ENCODE measurements at regions not wholly inside any gene's neighbourhood (a gene's known extent, or its start where the extent isn't known, plus 50 kb on each side); places are given as distances from the start of the nearest gene placed in this dataset.
"Not testable (repeated sequence)": the region's sequence is repeated elsewhere in the genome, so short reads cannot be mapped to it uniquely, and the experiment has no call there.

DNA sequence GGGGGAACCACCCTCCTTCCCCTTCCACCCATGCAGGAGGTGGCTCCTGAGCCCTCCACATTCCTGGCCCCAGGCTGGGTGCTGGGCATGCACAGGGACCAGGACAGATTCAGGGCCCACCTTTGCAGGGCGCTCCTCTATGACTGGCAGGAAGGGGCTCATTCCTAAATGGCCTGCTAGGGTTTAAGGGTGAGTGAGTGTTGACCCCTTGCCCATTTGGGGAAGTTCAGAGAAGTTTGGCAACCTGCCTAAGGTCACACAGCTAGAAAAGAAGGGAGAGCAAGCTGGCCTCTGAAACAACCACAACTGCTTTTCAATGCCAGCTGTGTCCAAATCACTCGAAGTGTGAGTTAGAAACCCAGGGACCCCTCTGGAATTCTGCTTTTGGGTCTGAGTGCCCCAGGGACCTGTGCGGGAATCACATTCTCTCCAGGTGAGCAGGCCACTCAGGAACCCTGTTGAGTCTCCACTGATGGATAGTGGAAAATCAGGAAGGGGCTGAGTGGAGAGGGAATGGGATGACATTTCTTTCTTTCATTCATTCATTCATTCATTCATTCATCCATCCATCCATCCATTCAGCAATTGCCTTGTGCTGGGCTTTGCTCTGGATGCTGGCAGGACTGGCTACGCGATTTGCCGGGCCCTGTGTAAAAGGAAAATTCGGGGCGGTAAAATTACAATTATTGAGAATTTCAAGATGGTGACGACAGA lies 191.9 kb downstream of the C9orf50 start:
- no peaks in the 10 kb centered on the region for H3K36me3 Mint-ChIP-seq
- ChIA-PET CTCF (ENCODE audit: partially characterized antibody) (no interaction called here), POLR2A (ENCODE audit: partially characterized antibody) (interaction anchor here (0.8 to 1.3 kb wide), 3 partner anchors 24 to 46 kb away, joined by 3 read pairs; no protein-coding TSS in a partner anchor)
- no peaks in the 10 kb centered on the region for H3K27me3 Mint-ChIP-seq
- H3K27ac Mint-ChIP-seq = peak overlapping the region in 1 of 7 donors; percentile 66
- H3K4me1 ChIP-seq (ENCODE audit: insufficient read depth, low read length) = no peaks in the 10 kb centered on the region
- H3K4me1 Mint-ChIP-seq = peaks cover 0 to 2% (median 2%) of the 10 kb centered on the region in 4 donors
- DNase-seq = no peak
- no peak overlapping the region for H3K27ac ChIP-seq (ENCODE audit: low read depth, low read length)
- H3K9me3 ChIP-seq (ENCODE audit: control insufficient read depth in 1 of 2, low read length in 2 of 2) = no peaks in the 10 kb centered on the region
- no peaks in the 10 kb centered on the region for H3K36me3 ChIP-seq (ENCODE audit: insufficient read depth, low read length)
- H3K27me3 ChIP-seq (ENCODE audit: insufficient read depth, low read length) = no peaks in the 10 kb centered on the region
- peaks cover 0 to 2% (median 0%) of the 10 kb centered on the region in 8 donors for H3K9me3 Mint-ChIP-seq
- intact Hi-C loops (cut with micrococcal nuclease) = no loop called here
- no peak overlapping the region for H3K4me3 Mint-ChIP-seq
- H3K4me3 ChIP-seq (ENCODE audit: low read length in 2 of 2) = no peak overlapping the region

DNA sequence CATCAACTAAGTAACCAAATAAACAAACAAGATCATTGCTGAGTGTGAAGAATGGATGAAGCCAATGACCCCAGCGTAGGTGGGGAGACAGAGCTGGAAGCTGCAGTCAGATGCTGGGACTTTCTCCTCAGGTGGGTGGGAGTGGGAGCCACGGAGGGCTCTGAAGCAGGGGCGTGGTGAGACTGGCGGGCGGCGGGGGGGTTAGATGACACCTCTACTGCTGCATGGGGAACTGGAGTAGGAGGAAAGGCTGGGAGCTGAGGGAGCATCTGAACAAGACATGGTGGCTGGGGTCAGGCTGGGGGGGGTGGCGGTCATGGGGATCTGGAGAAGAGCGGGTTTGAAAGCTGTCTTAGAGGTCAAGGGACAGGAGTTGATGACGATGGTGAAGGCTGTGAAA lies 193.8 kb downstream of the C9orf50 start:
- CTCF ChIA-PET (ENCODE audit: partially characterized antibody) = interaction anchor here (0.5 to 1.3 kb wide), 2 partner anchors 50 to 206 kb away, joined by 3 read pairs; no protein-coding TSS in a partner anchor
- POLR2A ChIA-PET (ENCODE audit: partially characterized antibody) = interaction anchor here (0.6 to 1.8 kb wide), 5 partner anchors 10 to 34 kb away, joined by 3 to 5 read pairs (median 3); no protein-coding TSS in a partner anchor
- no peak for DNase-seq
- Histone ChIP-seq H3K27ac (ENCODE audit: low read depth, low read length) (no peak overlapping the region), H3K4me1 (ENCODE audit: insufficient read depth, low read length) (peaks cover 9% of the 10 kb centered on the region), H3K4me3 (ENCODE audit: low read length in 2 of 2) (no peak overlapping the region), H3K27me3 (ENCODE audit: insufficient read depth, low read length) (no peaks in the 10 kb centered on the region), H3K36me3 (ENCODE audit: insufficient read depth, low read length) (no peaks in the 10 kb centered on the region), H3K9me3 (ENCODE audit: control insufficient read depth in 1 of 2, low read length in 2 of 2) (no peaks in the 10 kb centered on the region)
- no peaks in the 10 kb centered on the region for H3K27me3 Mint-ChIP-seq
- H3K9me3 Mint-ChIP-seq = peaks cover 0 to 2% (median 0%) of the 10 kb centered on the region in 8 donors
- H3K27ac Mint-ChIP-seq = peak overlapping the region in 2 of 7 donors; percentile 2 to 30
- no peak overlapping the region for H3K4me3 Mint-ChIP-seq
- H3K36me3 Mint-ChIP-seq = no peaks in the 10 kb centered on the region
- intact Hi-C loops (cut with micrococcal nuclease) = no loop called here
- peaks cover 8 to 20% (median 10%) of the 10 kb centered on the region in 4 donors for H3K4me1 Mint-ChIP-seq

DNA sequence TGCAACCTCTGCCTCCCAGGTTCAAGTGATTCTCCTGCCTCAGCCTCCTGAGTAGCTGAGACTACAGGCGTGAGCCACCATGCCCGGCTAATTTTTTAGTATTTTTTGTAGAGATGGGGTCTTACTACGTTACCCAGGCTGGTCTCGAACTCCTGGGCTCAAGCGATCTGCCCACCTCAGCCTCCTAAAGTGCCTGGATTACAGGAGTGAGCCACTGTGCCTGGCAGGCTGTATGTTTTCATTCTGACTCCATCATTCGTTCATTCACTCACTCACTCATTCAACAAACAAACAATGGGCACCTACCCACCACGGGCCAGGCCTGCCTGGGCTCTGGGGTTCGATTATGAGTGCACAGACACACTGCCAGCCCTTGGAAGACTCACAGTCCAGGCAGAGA lies 197.1 kb downstream of the C9orf50 start:
- H3K4me3 ChIP-seq (ENCODE audit: low read length in 2 of 2); H3K9me3 ChIP-seq (ENCODE audit: control insufficient read depth in 1 of 2, low read length in 2 of 2); DNase-seq; H3K27me3 ChIP-seq (ENCODE audit: insufficient read depth, low read length); H3K27ac ChIP-seq (ENCODE audit: low read depth, low read length); H3K36me3 ChIP-seq (ENCODE audit: insufficient read depth, low read length); H3K27me3 Mint-ChIP-seq; H3K9me3 Mint-ChIP-seq; H3K36me3 Mint-ChIP-seq; CTCF ChIA-PET (ENCODE audit: partially characterized antibody); intact Hi-C loops (cut with micrococcal nuclease); H3K4me1 ChIP-seq (ENCODE audit: insufficient read depth, low read length); H3K4me3 Mint-ChIP-seq: not testable (repeated sequence)
- Mint-ChIP-seq H3K4me1 (peaks cover 8 to 28% (median 14%) of the 10 kb centered on the region in 4 donors), H3K27ac (peak overlapping the region in 1 of 7 donors; percentile 65)
- POLR2A ChIA-PET (ENCODE audit: partially characterized antibody) = interaction anchor here (0.6 to 1.9 kb wide), 3 partner anchors 40 to 66 kb away, joined by 3 to 8 read pairs (median 5); no protein-coding TSS in a partner anchor

DNA sequence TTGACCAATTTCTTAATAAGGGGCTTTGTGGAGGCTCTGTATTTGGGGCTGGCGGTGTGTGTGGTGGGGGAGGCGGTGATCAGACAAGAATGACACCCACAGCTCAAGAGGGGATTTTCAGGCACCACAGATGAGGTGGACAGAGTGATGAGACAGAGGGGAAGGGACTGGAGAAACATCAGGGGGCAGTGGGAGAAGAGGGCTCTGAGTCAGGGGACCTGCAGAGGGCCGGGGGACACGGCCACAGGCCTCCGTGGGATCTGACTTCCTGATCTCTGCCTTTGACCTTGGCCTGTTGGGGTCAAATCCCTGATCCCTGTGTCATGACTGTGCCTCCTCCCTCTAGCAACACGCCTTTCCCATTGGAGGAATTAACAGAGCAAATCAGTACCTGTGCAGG lies 197.7 kb downstream of the C9orf50 start:
- no peak for DNase-seq
- Mint-ChIP-seq H3K27me3 (no peaks in the 10 kb centered on the region), H3K4me1 (peaks cover 8 to 28% (median 14%) of the 10 kb centered on the region in 4 donors), H3K9me3 (peaks cover 0 to 3% (median 0%) of the 10 kb centered on the region in 8 donors), H3K4me3 (no peak overlapping the region), H3K36me3 (no peaks in the 10 kb centered on the region), H3K27ac (peak overlapping the region in 4 of 7 donors; percentile 37 to 84 (median 69))
- ChIA-PET POLR2A (ENCODE audit: partially characterized antibody) (interaction anchor here (0.6 to 1.9 kb wide), 7 partner anchors 14 to 245 kb away, joined by 3 to 8 read pairs (median 4); partner anchors contain the start of gene IER5L), CTCF (ENCODE audit: partially characterized antibody) (interaction anchor here (0.7 kb wide), 1 partner anchor 185 kb away, joined by 4 read pairs; no protein-coding TSS in a partner anchor)
- H3K4me3 ChIP-seq (ENCODE audit: low read length in 2 of 2) = no peak overlapping the region
- no peaks in the 10 kb centered on the region for H3K9me3 ChIP-seq (ENCODE audit: control insufficient read depth in 1 of 2, low read length in 2 of 2)
- H3K4me1 ChIP-seq (ENCODE audit: insufficient read depth, low read length) = peaks cover 10% of the 10 kb centered on the region
- intact Hi-C loops (cut with micrococcal nuclease) = no loop called here
- H3K36me3 ChIP-seq (ENCODE audit: insufficient read depth, low read length) = no peaks in the 10 kb centered on the region
- H3K27me3 ChIP-seq (ENCODE audit: insufficient read depth, low read length) = no peaks in the 10 kb centered on the region
- no peak overlapping the region for H3K27ac ChIP-seq (ENCODE audit: low read depth, low read length)

DNA sequence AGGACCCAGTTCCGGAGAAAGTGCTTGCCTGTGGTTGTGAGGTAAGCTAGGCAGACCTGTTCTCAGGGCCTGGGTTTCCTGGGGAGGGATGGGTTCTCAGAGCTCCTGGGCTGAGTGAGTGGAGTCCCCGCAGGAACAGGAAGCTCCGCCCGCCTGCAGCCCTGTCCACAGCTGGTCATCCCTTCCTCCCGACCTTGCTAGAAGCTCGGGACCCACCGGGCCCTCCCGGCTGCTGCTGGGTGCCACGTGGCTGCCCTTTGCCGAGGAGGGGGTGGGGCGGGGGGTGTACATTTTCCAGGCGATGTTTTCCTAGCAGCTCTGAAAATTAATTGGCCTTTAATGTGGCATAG lies 198.1 kb downstream of the C9orf50 start:
- no peak for DNase-seq
- Histone ChIP-seq H3K9me3 (ENCODE audit: control insufficient read depth in 1 of 2, low read length in 2 of 2) (no peaks in the 10 kb centered on the region), H3K4me1 (ENCODE audit: insufficient read depth, low read length) (peaks cover 10% of the 10 kb centered on the region), H3K36me3 (ENCODE audit: insufficient read depth, low read length) (no peaks in the 10 kb centered on the region), H3K27me3 (ENCODE audit: insufficient read depth, low read length) (no peaks in the 10 kb centered on the region), H3K4me3 (ENCODE audit: low read length in 2 of 2) (no peak overlapping the region), H3K27ac (ENCODE audit: low read depth, low read length) (no peak overlapping the region)
- H3K4me1 Mint-ChIP-seq = peaks cover 8 to 28% (median 14%) of the 10 kb centered on the region in 4 donors
- CTCF ChIA-PET (ENCODE audit: partially characterized antibody) = interaction anchor here (0.7 kb wide), 1 partner anchor 185 kb away, joined by 4 read pairs; no protein-coding TSS in a partner anchor
- intact Hi-C loops (cut with micrococcal nuclease) = no loop called here
- POLR2A ChIA-PET (ENCODE audit: partially characterized antibody) = interaction anchor here (0.8 to 1.9 kb wide), 7 partner anchors 10 to 245 kb away, joined by 3 to 8 read pairs (median 4); partner anchors contain the start of gene IER5L
- H3K9me3 Mint-ChIP-seq = peaks cover 0 to 3% (median 0%) of the 10 kb centered on the region in 8 donors
- H3K4me3 Mint-ChIP-seq = peak overlapping the region in 1 of 8 donors; percentile 24
- no peaks in the 10 kb centered on the region for H3K27me3 Mint-ChIP-seq
- H3K36me3 Mint-ChIP-seq = no peaks in the 10 kb centered on the region
- peak overlapping the region in 3 of 7 donors; percentile 74 to 86 (median 79) for H3K27ac Mint-ChIP-seq

DNA sequence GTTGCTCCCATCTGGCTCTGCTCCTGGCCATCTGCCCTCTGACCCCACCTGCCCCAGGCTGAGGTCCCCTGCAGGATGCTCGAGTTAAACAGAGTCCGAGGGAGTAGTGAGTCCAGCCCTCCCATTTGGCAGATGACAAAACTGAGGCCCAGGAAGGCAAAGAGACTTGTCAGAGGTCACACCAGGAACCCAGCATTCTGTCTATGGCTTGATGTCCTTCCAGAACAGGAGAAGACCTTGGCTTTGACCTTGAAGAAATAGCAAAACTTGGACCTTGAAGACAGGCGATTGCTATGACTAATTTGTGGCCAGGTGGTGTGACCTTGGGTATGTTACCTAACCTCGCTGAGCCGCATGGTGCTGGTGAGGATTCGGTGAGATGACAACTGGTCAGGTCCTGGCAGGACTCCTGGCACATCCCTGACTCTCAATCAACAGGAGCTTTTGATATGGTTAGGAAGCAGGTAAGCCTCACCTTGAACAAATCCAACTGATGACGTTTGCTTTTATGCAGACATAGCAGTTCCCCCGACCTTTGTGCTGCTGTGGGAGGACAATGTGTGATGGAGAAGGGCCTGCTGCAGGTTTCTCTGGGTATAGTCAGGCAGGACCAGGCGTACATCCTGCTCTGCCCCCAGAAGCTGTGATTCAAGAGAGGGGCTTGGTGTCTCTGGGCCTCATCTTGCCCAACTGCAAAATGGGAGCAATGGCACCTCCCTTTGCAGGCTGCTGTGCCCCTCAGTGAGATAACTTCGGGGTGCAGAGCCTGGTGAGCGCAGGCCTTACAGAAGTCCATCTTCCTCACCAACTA lies 198.7 kb downstream of the C9orf50 start:
- CTCF ChIA-PET (ENCODE audit: partially characterized antibody) = interaction anchor here (0.7 kb wide), 1 partner anchor 186 kb away, joined by 4 read pairs; no protein-coding TSS in a partner anchor
- H3K4me1 Mint-ChIP-seq = peaks cover 8 to 28% (median 14%) of the 10 kb centered on the region in 4 donors
- Histone ChIP-seq H3K36me3 (ENCODE audit: insufficient read depth, low read length) (no peaks in the 10 kb centered on the region), H3K4me1 (ENCODE audit: insufficient read depth, low read length) (peaks cover 10% of the 10 kb centered on the region), H3K27me3 (ENCODE audit: insufficient read depth, low read length) (no peaks in the 10 kb centered on the region), H3K27ac (ENCODE audit: low read depth, low read length) (no peak overlapping the region), H3K9me3 (ENCODE audit: control insufficient read depth in 1 of 2, low read length in 2 of 2) (no peaks in the 10 kb centered on the region), H3K4me3 (ENCODE audit: low read length in 2 of 2) (no peak overlapping the region)
- intact Hi-C loops (cut with micrococcal nuclease) = no loop called here
- H3K9me3 Mint-ChIP-seq = peaks cover 0 to 2% (median 0%) of the 10 kb centered on the region in 8 donors
- no peaks in the 10 kb centered on the region for H3K36me3 Mint-ChIP-seq
- DNase-seq = no peak
- no peaks in the 10 kb centered on the region for H3K27me3 Mint-ChIP-seq
- H3K4me3 Mint-ChIP-seq = peak overlapping the region in 2 of 8 donors; percentile 15 to 24
- H3K27ac Mint-ChIP-seq = peak overlapping the region in 6 of 7 donors; percentile 38 to 86 (median 78)
- POLR2A ChIA-PET (ENCODE audit: partially characterized antibody) = interaction anchor here (0.8 to 1.9 kb wide), 7 partner anchors 10 to 244 kb away, joined by 3 to 8 read pairs (median 4); partner anchors contain the start of gene IER5L

DNA sequence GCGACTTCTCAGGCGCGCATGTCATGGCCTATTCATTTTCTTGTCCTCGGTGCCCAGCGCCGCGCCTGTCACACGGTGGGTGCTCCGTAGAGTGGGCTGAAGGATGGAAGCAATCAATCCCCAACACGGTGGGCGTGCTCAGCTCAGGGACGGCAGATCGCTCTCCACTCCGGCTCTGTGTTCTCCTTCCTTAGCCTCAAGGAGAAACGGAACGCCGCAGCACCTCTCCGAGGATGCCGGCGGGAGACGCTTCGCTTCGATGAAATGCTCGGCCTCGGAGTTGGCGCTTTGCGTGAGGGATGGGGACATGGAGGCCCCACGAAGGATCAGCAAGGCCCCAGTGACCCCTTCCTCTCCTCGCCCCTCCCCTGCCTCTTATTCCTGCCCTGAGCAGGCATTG lies 199.5 kb downstream of the C9orf50 start:
- H3K9me3 ChIP-seq (ENCODE audit: control insufficient read depth in 1 of 2, low read length in 2 of 2) = no peaks in the 10 kb centered on the region
- CTCF ChIA-PET (ENCODE audit: partially characterized antibody) = no interaction called here
- peaks cover 0 to 2% (median 0%) of the 10 kb centered on the region in 8 donors for H3K9me3 Mint-ChIP-seq
- H3K4me3 Mint-ChIP-seq = no peak overlapping the region
- H3K27ac ChIP-seq (ENCODE audit: low read depth, low read length) = no peak overlapping the region
- H3K27me3 ChIP-seq (ENCODE audit: insufficient read depth, low read length) = no peaks in the 10 kb centered on the region
- peaks cover 6 to 28% (median 14%) of the 10 kb centered on the region in 4 donors for H3K4me1 Mint-ChIP-seq
- no peaks in the 10 kb centered on the region for H3K36me3 ChIP-seq (ENCODE audit: insufficient read depth, low read length)
- no peaks in the 10 kb centered on the region for H3K27me3 Mint-ChIP-seq
- H3K4me1 ChIP-seq (ENCODE audit: insufficient read depth, low read length) = peaks cover 10% of the 10 kb centered on the region
- H3K36me3 Mint-ChIP-seq = no peaks in the 10 kb centered on the region
- no peak for DNase-seq
- intact Hi-C loops (cut with micrococcal nuclease) = no loop called here
- POLR2A ChIA-PET (ENCODE audit: partially characterized antibody) = no interaction called here
- peak overlapping the region in 2 of 7 donors; percentile 62 to 70 for H3K27ac Mint-ChIP-seq
- H3K4me3 ChIP-seq (ENCODE audit: low read length in 2 of 2) = no peak overlapping the region

All from CD4-positive, alpha-beta memory T cell (primary cell).